ENCODE measurements at regions not wholly inside any gene's neighbourhood (a gene's known extent, or its start where the extent isn't known, plus 50 kb on each side); places are given as distances from the start of the nearest gene placed in this dataset.

- Histone ChIP-seq H3K4ac (ENCODE audit: low read depth in 1 of 2, low read length in 2 of 2) (no peak overlapping the region), H3K18ac (ENCODE audit: low read depth in 1 of 2, low read length in 2 of 2) (no peak overlapping the region), H3K36me3 (ENCODE audit: control insufficient read depth in 1 of 2, insufficient read depth in 2 of 2, low read depth in 1 of 2, low read length in 2 of 2) (no peaks in the 10 kb centered on the region), H2BK5ac (ENCODE audit: low read depth, low read length, poor library complexity, severe bottlenecking) (no peak overlapping the region), H2BK12ac (ENCODE audit: low read length in 2 of 2) (no peak overlapping the region), H2AK5ac (ENCODE audit: low read length, severe bottlenecking) (no peak overlapping the region), H3K4me2 (ENCODE audit: low read length, poor library complexity, severe bottlenecking) (no peak overlapping the region), H2BK15ac (ENCODE audit: low read depth, poor library complexity, severe bottlenecking) (no peak overlapping the region), H2BK120ac (ENCODE audit: low read depth, low read length) (no peak overlapping the region), H3K9me3 (ENCODE audit: control insufficient read depth, low read length) (no peaks in the 10 kb centered on the region), H3K27me3 (ENCODE audit: control insufficient read depth in 1 of 2, insufficient read depth in 1 of 2, low read length in 2 of 2) (no peaks in the 10 kb centered on the region), H4K8ac (ENCODE audit: low read length) (no peak overlapping the region), H3K4me1 (ENCODE audit: control insufficient read depth, insufficient read depth, low read depth, low read length) (no peaks in the 10 kb centered on the region), H3K79me1 (replicated peaks; ENCODE audit: low read length, poor library complexity, severe bottlenecking) (no peaks in the 10 kb centered on the region), H2AFZ (ENCODE audit: low read depth, low read length) (no peak overlapping the region), H3K14ac (ENCODE audit: low read length in 2 of 2) (no peak overlapping the region), H3K9ac (ENCODE audit: low read length) (no peak overlapping the region), H3K4me3 (ENCODE audit: insufficient read depth in 1 of 2, low read depth in 1 of 2, low read length in 2 of 2) (no peak overlapping the region), H4K91ac (ENCODE audit: low read length) (no peak overlapping the region), H3K23ac (ENCODE audit: low read length in 2 of 2) (no peak overlapping the region), H3K27ac (ENCODE audit: low read length, poor library complexity, severe bottlenecking) (no peak overlapping the region)
- WGBS: 100% methylated on average over 1 of the region's 1 CpG
- DNase-seq: no peak
Observed at GRCh38 chr21:27643326-27643725, 676.4 kb upstream of the ADAMTS5 start.

DNA sequence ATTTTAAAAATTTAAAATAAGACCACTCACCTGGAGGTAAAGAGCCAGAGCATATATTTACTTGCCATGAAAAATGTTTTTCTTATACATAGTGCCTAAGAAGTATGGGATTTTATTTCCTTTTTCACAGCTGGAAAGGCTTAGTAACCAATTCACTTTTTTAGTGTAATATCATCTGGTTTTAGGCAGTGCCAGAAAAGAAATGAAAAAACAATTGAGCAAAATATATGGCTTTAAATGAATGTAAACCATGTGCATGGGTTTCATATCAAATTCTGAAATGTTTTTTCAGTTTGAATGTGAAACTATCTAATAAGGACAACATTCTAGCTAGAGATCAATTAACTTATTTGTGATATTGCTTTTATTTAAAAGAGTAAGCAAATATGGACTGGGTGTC is 672.4 kb upstream of the ADAMTS5 start:
- no peak overlapping the region for H2AK5ac ChIP-seq (ENCODE audit: low read length, severe bottlenecking)
- no peak overlapping the region for H4K8ac ChIP-seq (ENCODE audit: low read length)
- no peak overlapping the region for H3K4me3 ChIP-seq (ENCODE audit: insufficient read depth in 1 of 2, low read depth in 1 of 2, low read length in 2 of 2)
- no peaks in the 10 kb centered on the region for H3K4me1 ChIP-seq (ENCODE audit: control insufficient read depth, insufficient read depth, low read depth, low read length)
- no peaks in the 10 kb centered on the region for H3K36me3 ChIP-seq (ENCODE audit: control insufficient read depth in 1 of 2, insufficient read depth in 2 of 2, low read depth in 1 of 2, low read length in 2 of 2)
- H3K23ac ChIP-seq (ENCODE audit: low read length in 2 of 2): no peak overlapping the region
- no peaks in the 10 kb centered on the region for H3K27me3 ChIP-seq (ENCODE audit: control insufficient read depth in 1 of 2, insufficient read depth in 1 of 2, low read length in 2 of 2)
- H2BK120ac ChIP-seq (ENCODE audit: low read depth, low read length): no peak overlapping the region
- H3K4ac ChIP-seq (ENCODE audit: low read depth in 1 of 2, low read length in 2 of 2): no peak overlapping the region
- no peaks in the 10 kb centered on the region for H3K9me3 ChIP-seq (ENCODE audit: control insufficient read depth, low read length)
- no peak overlapping the region for H3K14ac ChIP-seq (ENCODE audit: low read length in 2 of 2)
- no peak for DNase-seq
- no peak overlapping the region for H3K18ac ChIP-seq (ENCODE audit: low read depth in 1 of 2, low read length in 2 of 2)
- no peak overlapping the region for H2AFZ ChIP-seq (ENCODE audit: low read depth, low read length)
- H2BK12ac ChIP-seq (ENCODE audit: low read length in 2 of 2): no peak overlapping the region
- H2BK15ac ChIP-seq (ENCODE audit: low read depth, poor library complexity, severe bottlenecking): no peak overlapping the region
- H3K4me2 ChIP-seq (ENCODE audit: low read length, poor library complexity, severe bottlenecking): no peak overlapping the region
- no peak overlapping the region for H3K27ac ChIP-seq (ENCODE audit: low read length, poor library complexity, severe bottlenecking)
- H4K91ac ChIP-seq (ENCODE audit: low read length): no peak overlapping the region
- H3K9ac ChIP-seq (ENCODE audit: low read length): no peak overlapping the region
- H3K79me1 ChIP-seq (replicated peaks; ENCODE audit: low read length, poor library complexity, severe bottlenecking): no peaks in the 10 kb centered on the region
- no peak overlapping the region for H2BK5ac ChIP-seq (ENCODE audit: low read depth, low read length, poor library complexity, severe bottlenecking)

DNA sequence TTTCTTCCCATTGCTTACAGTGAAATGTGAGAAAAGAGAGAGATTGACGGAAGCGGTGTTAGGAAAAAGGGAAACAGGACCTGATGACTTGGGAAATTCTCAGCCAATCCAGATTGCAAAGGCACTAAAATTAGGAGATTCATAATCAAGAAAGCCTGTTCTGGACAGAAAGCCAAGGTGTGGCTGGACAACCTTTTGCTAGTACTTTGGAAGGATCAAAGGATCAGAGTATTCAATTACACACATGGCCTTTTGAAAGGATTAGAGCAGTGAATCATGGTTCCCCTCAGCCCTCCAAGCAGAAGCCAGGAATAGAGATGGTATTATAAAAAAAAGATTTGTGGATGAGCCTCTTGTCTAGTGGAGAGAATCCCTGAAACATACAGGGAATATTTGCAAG is 669.8 kb upstream of the ADAMTS5 start:
- no peak overlapping the region for H3K4me2 ChIP-seq (ENCODE audit: low read length, poor library complexity, severe bottlenecking)
- no peak overlapping the region for H4K91ac ChIP-seq (ENCODE audit: low read length)
- WGBS: 68% methylated on average over 2 of the region's 2 CpGs
- no peak overlapping the region for H2AFZ ChIP-seq (ENCODE audit: low read depth, low read length)
- H2BK15ac ChIP-seq (ENCODE audit: low read depth, poor library complexity, severe bottlenecking): no peak overlapping the region
- no peak overlapping the region for H3K9ac ChIP-seq (ENCODE audit: low read length)
- no peak overlapping the region for H3K14ac ChIP-seq (ENCODE audit: low read length in 2 of 2)
- no peaks in the 10 kb centered on the region for H3K79me1 ChIP-seq (replicated peaks; ENCODE audit: low read length, poor library complexity, severe bottlenecking)
- H3K27me3 ChIP-seq (ENCODE audit: control insufficient read depth in 1 of 2, insufficient read depth in 1 of 2, low read length in 2 of 2): no peaks in the 10 kb centered on the region
- H2AK5ac ChIP-seq (ENCODE audit: low read length, severe bottlenecking): no peak overlapping the region
- no peak overlapping the region for H3K4ac ChIP-seq (ENCODE audit: low read depth in 1 of 2, low read length in 2 of 2)
- H4K8ac ChIP-seq (ENCODE audit: low read length): no peak overlapping the region
- H2BK12ac ChIP-seq (ENCODE audit: low read length in 2 of 2): no peak overlapping the region
- no peak overlapping the region for H2BK120ac ChIP-seq (ENCODE audit: low read depth, low read length)
- no peaks in the 10 kb centered on the region for H3K9me3 ChIP-seq (ENCODE audit: control insufficient read depth, low read length)
- H3K4me1 ChIP-seq (ENCODE audit: control insufficient read depth, insufficient read depth, low read depth, low read length): no peaks in the 10 kb centered on the region
- no peak overlapping the region for H3K18ac ChIP-seq (ENCODE audit: low read depth in 1 of 2, low read length in 2 of 2)
- no peak for DNase-seq
- no peaks in the 10 kb centered on the region for H3K36me3 ChIP-seq (ENCODE audit: control insufficient read depth in 1 of 2, insufficient read depth in 2 of 2, low read depth in 1 of 2, low read length in 2 of 2)
- no peak overlapping the region for H3K27ac ChIP-seq (ENCODE audit: low read length, poor library complexity, severe bottlenecking)
- H3K23ac ChIP-seq (ENCODE audit: low read length in 2 of 2): no peak overlapping the region
- no peak overlapping the region for H2BK5ac ChIP-seq (ENCODE audit: low read depth, low read length, poor library complexity, severe bottlenecking)
- H3K4me3 ChIP-seq (ENCODE audit: insufficient read depth in 1 of 2, low read depth in 1 of 2, low read length in 2 of 2): no peak overlapping the region

- Histone ChIP-seq H3K9me3 (ENCODE audit: control insufficient read depth, low read length) (no peaks in the 10 kb centered on the region), H4K8ac (ENCODE audit: low read length) (peak overlapping the region; percentile 28), H2AFZ (ENCODE audit: low read depth, low read length) (no peak overlapping the region), H3K79me1 (replicated peaks; ENCODE audit: low read length, poor library complexity, severe bottlenecking) (no peaks in the 10 kb centered on the region), H3K36me3 (ENCODE audit: control insufficient read depth in 1 of 2, insufficient read depth in 2 of 2, low read depth in 1 of 2, low read length in 2 of 2) (no peaks in the 10 kb centered on the region), H2BK120ac (ENCODE audit: low read depth, low read length) (no peak overlapping the region), H3K27me3 (ENCODE audit: control insufficient read depth in 1 of 2, insufficient read depth in 1 of 2, low read length in 2 of 2) (no peaks in the 10 kb centered on the region), H3K4me1 (ENCODE audit: control insufficient read depth, insufficient read depth, low read depth, low read length) (no peaks in the 10 kb centered on the region), H3K14ac (ENCODE audit: low read length in 2 of 2) (no peak overlapping the region), H3K27ac (ENCODE audit: low read length, poor library complexity, severe bottlenecking) (no peak overlapping the region), H3K18ac (ENCODE audit: low read depth in 1 of 2, low read length in 2 of 2) (no peak overlapping the region), H2BK12ac (ENCODE audit: low read length in 2 of 2) (no peak overlapping the region), H4K91ac (ENCODE audit: low read length) (no peak overlapping the region), H2BK5ac (ENCODE audit: low read depth, low read length, poor library complexity, severe bottlenecking) (no peak overlapping the region), H3K9ac (ENCODE audit: low read length) (no peak overlapping the region), H3K4ac (ENCODE audit: low read depth in 1 of 2, low read length in 2 of 2) (no peak overlapping the region), H3K4me2 (ENCODE audit: low read length, poor library complexity, severe bottlenecking) (no peak overlapping the region), H3K4me3 (ENCODE audit: insufficient read depth in 1 of 2, low read depth in 1 of 2, low read length in 2 of 2) (no peak overlapping the region), H2AK5ac (ENCODE audit: low read length, severe bottlenecking) (no peak overlapping the region), H3K23ac (ENCODE audit: low read length in 2 of 2) (no peak overlapping the region), H2BK15ac (ENCODE audit: low read depth, poor library complexity, severe bottlenecking) (no peak overlapping the region)
- DNase-seq: no peak
- WGBS: 94% methylated on average over 2 of the region's 3 CpGs
Observed at GRCh38 chr21:27633631-27634030, 666.7 kb upstream of the ADAMTS5 start.
